Liver (tissue), 3 donors: ENCODE measurements at regions not wholly inside any gene's neighbourhood (a gene's known extent, or its start where the extent isn't known, plus 50 kb on each side); places are given as distances from the start of the nearest gene placed in this dataset.

Experiments
- CTCF ChIP-seq: fragments of 150-350 bp; IDR thresholded peaks from 2 replicates; pipeline ENCODE4 v1.5.1; 2017; ENCODE audit warnings: improper control_type of control experiment, low read depth, low read length; ENCODE audit not compliant: missing input control
- EGR1 ChIP-seq, 2 donors: IDR thresholded peaks; 2 replicates each; pipeline ENCODE4 v1.6.1; 2016 to 2018; ENCODE audit warnings: antibody characterized with exemption in 2 of 2, low read depth in 2 of 2
- GABPA ChIP-seq, 2 donors: IDR thresholded peaks in 1 of 2; conservative IDR thresholded peaks in 1 of 2; 2 replicates each; pipeline ENCODE4 v1.6.1; 2016; ENCODE audit warnings: antibody characterized with exemption in 2 of 2, mild to moderate bottlenecking in 1 of 2, moderate library complexity in 1 of 2
- JUND ChIP-seq, 2 donors: IDR thresholded peaks; 2 replicates each; pipeline ENCODE4 v1.6.1; 2016; ENCODE audit warnings: antibody characterized with exemption in 2 of 2
- RAD21 ChIP-seq, 2 donors: IDR thresholded peaks; 2 replicates each; pipeline ENCODE4 v1.6.1; 2016; ENCODE audit warnings: antibody characterized with exemption in 2 of 2, mild to moderate bottlenecking in 2 of 2
- YY1 ChIP-seq: IDR thresholded peaks from 2 replicates; pipeline ENCODE4 v1.6.1; 2016; ENCODE audit warnings: antibody characterized with exemption, mild to moderate bottlenecking
- TF ChIP-seq, protein P1 (sequence below): IDR thresholded peaks from 2 replicates; pipeline ENCODE4 v1.6.1; 2016; ENCODE audit warnings: antibody characterized with exemption
- donor health status: healthy.
- donor health status: healthy.

GRCh38 chr2:185436787-185437372 is 301.7 kb upstream of the FSIP2 start:
- no peak for TF ChIP-seq EGR1 (IDR thresholded peaks at IDR 0.05; ENCODE audit: low read depth in 2 of 2)
- no peak for TF ChIP-seq JUND (IDR thresholded peaks at IDR 0.05)
- no peak for TF ChIP-seq CTCF
- TF ChIP-seq YY1 = no peak
- no peak for TF ChIP-seq GABPA (IDR thresholded peaks at IDR 0.05 in 1 of 2, conservative IDR thresholded peaks at IDR 0.05 in 1 of 2)
- TF ChIP-seq, protein P1, sequence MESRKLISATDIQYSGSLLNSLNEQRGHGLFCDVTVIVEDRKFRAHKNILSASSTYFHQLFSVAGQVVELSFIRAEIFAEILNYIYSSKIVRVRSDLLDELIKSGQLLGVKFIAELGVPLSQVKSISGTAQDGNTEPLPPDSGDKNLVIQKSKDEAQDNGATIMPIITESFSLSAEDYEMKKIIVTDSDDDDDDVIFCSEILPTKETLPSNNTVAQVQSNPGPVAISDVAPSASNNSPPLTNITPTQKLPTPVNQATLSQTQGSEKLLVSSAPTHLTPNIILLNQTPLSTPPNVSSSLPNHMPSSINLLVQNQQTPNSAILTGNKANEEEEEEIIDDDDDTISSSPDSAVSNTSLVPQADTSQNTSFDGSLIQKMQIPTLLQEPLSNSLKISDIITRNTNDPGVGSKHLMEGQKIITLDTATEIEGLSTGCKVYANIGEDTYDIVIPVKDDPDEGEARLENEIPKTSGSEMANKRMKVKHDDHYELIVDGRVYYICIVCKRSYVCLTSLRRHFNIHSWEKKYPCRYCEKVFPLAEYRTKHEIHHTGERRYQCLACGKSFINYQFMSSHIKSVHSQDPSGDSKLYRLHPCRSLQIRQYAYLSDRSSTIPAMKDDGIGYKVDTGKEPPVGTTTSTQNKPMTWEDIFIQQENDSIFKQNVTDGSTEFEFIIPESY = no peak
- TF ChIP-seq RAD21 (IDR thresholded peaks at IDR 0.05) = no peak
